NCI-H2081 (cell line): ENCODE measurements at regions not wholly inside any gene's neighbourhood (a gene's known extent, or its start where the extent isn't known, plus 50 kb on each side); places are given as distances from the start of the nearest gene placed in this dataset.
A peak's percentile ranks its signal among the peaks of the same experiment; 100 is the strongest.
"Not testable (repeated sequence)": the region's sequence is repeated elsewhere in the genome, so short reads cannot be mapped to it uniquely, and the experiment has no call there.

Experiments used
- DNase-seq, 2 experiments: peaks; one replicate each; lab custom pipeline; 2025; lab: John Stamatoyannopoulos, UW

DNA sequence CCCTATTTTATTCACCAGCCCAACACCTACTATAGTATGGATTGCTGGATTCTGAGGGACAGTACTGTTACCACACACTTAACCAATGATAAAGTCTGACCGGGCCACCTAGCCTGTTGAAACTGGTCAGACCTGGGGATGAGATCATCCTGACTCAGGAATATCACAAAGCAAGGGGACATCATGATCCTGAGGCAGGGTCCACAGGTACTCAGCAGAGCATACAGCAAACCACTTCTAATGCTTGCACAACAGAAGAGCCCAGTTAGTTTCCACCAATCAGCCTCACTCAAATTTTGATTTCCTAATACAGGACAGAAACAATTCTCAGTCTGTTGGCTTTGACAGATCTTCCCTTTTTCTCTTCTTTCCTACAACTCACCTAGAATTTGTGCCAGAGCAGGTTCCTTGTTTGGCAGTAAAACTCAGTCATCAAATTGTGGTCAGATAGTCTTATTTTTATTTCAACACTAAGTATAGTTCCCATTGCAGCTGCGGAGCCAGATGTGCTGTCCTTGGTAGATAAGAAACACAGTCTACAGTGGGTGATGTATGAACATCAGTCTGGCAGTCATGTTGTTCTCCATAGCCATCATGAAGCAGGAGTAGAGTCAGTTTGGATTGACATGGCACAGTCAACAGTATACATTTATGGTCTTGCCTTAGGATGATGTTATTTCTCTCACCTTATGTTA lies 90.1 kb upstream of the PRR23C start:
- DNase-seq: no peak

DNA sequence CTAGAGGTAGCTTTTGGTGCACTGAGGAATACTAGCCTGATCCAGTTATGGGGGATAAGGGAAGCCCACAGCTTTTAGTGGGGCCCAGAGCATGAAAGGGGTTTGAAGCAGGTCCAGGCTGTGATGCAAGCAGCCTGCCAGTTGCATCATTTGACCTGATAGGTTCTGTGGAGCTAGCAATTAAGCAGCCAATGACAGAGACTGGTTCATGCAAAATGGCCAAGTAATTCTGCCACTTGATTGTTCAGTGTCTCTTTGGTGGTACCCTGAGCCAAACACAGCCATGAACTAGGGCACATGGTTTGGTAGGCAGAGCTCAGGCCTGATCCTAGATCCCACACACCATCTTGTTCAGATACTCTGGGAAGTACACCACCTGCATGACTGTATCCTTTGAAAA lies 91.0 kb upstream of the PRR23C start:
- DNase-seq: no peak

- no peak for DNase-seq
Measured at GRCh38 chr3:139136469-139137202, 91.9 kb upstream of the PRR23C start.

DNA sequence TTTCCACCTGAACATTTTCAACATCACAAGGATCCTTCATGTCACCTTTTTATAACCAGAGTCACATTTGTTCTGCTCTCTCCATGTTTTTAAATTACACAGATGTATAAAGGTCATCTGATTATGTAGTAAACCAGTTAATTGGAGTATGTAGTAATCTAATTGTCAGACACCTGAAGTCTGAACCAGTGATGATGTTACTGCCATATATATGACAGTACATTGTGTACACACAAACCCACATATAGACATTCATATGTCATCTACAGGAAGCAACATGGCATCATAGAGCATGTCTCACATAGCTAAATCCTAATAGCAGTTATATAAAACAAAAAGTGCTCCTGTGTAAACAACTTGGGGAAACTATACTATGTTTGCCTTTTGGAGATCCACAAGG lies 95.9 kb upstream of the PRR23C start:
- no peak for DNase-seq

GRCh38 chr3:139145980-139146379 lies 101.3 kb upstream of the PRR23C start:
- not testable (repeated sequence) for DNase-seq

- DNase-seq: no peak
Measured at GRCh38 chr3:139151530-139151929, 106.8 kb upstream of the PRR23C start.

DNA sequence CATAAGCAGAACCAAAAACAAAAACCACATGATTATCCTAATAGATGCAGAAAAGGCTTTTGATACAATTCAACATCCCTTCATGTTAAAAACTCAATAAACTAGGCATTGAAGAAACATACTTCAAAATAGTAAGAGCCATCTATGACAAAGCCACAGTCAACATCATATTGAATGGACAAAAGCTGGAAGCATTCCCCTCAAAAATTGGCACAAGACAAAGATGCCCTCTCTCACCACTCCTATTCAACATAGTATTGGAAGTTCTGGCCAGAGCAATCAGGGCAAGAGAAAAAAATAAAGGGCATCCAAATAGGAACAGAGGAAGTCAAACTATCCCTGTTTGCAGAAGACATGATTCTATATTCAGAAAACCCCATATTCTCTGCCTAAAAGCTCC lies 108.7 kb upstream of the PRR23C start:
- not testable (repeated sequence) for DNase-seq

GRCh38 chr3:139157161-139157932 lies 112.7 kb upstream of the PRR23C start:
- no peak for DNase-seq

- DNase-seq: no peak
Measured at GRCh38 chr3:139159356-139159755, 114.7 kb upstream of the PRR23C start.

DNA sequence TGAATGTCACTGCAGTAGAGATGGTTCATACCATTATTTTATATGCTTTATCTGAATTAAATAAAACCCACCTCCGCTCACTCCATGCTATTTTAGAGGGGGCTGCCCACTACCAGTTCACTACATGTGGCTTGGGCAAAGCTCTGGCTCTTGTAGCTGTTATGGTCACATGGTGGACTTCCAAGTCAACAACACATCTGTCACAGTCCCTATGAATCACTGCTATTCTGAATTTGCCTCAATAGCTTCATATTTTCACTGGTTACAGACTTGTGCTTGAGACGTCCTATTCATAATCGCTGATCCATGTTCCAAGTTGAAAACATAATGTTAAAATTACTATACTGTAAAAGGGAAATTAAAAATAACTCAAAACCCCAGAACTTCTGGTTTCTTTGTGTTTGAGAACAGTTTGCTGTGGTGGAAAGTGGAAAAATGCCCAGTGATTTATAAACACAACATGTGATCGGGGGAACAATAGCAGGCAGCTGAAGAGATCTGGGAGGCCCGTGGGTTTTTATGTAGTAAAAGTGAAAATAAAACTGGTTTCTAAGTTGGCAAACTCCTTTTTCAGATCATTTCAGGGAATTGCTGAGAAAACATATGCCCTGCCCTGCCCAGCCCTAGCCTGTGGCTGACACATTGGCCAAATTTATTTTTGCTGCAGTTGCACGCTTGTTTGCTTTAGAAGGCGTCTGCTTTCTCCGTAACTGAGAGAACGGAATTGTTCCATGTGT lies 128.8 kb upstream of the PRR23C start:
- DNase-seq: peak in 1 of 2 experiments; percentile 21

DNA sequence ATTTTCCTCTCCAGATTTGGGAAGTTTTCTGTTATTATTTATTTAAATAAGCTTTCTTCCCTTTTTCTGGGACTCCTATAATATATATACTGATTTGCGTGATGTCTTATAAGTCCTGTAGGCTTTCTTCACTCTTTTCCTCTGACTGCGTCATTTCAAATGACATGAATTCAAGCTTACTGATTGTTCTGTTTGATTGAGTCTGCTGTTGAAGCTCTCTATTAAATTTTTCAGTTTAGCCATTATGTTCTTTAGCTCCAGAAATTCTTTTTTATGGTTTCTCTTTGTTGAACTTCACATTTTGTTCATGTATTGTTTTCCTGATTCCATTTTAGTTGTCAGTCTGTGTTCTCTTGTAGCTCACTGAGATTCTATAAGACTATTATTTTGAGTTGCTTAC lies 135.8 kb upstream of the PRR23C start:
- no peak for DNase-seq

DNA sequence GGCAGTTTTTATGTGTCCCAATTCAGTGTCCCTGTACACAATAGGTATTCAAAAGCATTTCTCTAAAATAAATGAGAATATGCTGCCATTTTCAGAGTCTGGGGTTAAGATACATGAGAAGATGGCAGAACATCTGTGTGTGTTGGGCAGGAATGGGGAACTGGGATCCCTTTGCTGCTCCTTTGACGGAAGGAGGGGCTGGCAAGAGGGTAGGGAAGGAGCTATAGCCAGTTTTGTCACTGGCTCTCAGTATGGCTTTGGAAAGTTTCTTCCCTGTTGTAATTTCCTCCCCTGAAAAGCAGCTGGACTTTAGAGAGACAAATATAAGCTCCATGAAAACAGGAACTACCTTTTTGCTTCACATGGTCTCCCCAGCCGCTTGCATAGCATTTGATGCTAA lies 137.5 kb upstream of the PRR23C start:
- DNase-seq: no peak

DNA sequence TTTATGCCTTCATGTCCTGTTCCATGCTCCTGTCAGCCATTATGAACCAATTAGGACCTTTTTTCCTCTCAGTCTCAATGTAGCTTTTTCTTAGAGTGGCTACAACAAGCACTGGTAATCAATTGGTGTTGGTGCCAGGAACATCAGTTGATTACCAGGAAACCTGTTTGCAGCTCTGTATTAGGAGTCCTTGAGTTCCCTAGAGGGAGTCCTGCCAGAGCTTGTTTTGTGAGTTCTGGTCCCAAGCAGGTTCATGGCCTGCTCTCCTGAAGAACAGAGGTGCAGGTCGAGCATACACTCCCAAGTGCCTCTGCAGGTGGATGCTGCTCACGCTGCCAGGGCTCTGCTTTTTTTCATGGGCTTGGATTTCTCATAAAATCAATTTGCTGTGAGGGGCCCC lies 137.9 kb upstream of the PRR23C start:
- DNase-seq: no peak

- no peak for DNase-seq
Measured at GRCh38 chr3:139185527-139185926, 140.8 kb upstream of the PRR23C start.

DNA sequence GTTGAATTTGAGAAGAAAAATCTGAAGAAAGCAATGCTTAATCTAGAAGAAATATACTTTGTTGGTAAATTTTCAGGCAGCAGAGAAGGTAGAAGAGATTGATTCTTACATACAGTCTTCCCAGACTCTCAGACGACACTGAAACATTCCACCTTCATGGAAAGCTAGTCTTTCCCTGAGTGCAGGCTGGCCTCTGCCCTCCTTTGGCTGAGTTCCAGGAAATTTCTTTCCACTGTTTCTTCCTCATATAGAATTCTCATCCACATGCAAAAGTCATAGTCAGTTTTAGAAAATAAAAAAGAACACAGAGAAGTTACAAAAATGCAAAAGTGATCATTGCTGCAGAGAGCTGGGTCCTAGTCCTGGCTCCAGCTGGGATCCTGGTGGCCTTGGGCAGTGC lies 142.5 kb upstream of the PRR23C start:
- no peak for DNase-seq

DNA sequence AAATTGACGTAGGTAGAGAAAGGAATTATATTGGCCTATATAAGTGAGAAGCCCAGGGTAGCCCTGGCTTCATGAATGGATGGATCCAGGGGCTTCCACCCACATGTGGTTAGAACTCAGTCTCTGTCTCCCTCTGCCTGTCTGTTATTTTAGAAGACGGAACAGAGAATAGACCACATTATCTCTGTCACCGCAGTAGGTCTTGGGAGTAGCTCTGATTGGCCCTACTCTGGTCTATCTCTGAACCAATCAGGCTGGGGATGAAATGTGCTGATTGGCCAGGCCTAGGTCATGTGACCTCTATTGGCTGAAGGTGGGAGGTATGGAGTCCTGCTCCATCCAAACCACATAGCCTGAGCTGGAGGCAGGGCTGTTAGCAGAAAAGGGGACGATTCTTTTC lies 143.0 kb upstream of the PRR23C start:
- DNase-seq: no peak

- no peak for DNase-seq
Measured at GRCh38 chr3:139189943-139190342, 145.3 kb upstream of the PRR23C start.

DNA sequence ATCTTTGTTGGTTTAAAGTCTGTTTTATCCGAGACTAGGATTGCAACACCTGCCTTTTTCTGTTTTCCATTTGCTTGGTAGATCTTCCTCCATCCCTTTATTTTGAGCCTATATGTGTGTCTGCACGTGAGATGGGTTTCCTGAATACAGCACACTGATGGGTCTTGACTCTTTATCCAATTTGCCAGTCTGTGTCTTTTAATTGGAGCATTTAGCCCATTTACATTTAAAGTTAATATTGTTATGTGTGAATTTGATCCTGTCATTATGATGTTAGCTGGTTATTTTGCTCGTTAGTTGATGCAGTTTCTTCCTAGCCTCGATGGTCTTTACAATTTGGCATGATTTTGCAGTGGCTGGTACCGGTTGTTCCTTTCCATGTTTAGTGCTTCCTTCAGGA lies 149.4 kb upstream of the MRPS22 start:
- DNase-seq: not testable (repeated sequence)

- DNase-seq: peak in 1 of 2 experiments; percentile 41
Measured at GRCh38 chr3:139196146-139196545, 147.7 kb upstream of the MRPS22 start.

DNA sequence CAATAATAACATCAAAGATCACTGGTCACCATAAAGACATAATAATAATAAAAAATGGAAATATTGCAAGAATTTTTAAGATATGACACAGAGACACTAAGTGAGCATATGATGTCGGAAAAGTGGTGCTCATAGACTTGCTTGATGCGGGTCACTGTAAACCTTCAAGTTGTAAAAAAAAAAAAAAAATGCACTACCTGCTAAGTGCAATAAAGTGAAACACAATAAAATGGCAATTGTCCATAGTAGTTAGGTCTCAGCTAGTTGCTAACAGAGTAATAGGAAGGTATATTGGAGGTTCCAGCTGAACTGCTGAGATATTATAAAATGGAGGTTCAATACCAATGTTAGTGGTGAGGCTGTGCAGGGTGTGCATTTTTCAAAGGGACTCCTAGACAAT lies 146.6 kb upstream of the MRPS22 start:
- no peak for DNase-seq

DNA sequence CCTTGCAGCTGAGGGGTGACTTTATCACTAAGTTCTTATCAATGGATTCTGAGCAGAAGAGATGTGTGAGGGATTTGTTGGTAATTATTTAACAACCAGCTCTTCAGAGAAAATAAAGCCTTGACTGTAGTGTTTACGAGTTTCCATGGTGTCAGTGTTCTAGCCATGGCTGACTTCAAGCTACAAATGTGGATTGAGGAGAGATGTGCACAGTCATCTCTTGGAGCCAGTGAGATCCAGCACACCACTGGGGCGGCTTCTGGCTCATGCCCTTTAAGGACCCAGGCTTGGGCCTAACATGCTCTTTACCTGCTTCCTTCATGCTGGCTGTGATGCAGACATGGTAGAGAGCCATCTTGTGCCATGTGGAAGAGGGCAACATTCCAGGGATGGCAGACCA lies 145.6 kb upstream of the MRPS22 start:
- no peak for DNase-seq

DNA sequence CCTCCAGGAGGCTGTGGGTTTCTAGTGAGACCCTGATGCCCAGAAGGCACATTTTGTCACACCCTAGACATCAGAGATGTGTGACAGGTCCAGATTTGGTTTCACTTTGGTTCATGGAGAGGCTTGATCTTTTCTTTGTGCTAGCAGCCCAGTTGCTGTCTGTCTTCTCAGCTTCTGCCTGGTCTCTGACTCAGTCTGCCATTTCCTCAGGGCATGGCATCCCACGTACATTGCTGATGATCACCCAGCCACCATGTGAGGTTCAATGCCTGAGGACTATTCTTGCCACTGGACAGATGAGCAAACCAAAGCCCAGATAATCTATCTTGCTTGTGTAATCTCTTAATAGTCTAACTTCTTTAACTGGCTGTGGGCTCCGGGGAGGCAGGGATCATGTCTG lies 144.9 kb upstream of the MRPS22 start:
- no peak for DNase-seq
